ENCODE measurements at regions not wholly inside any gene's neighbourhood (a gene's known extent, or its start where the extent isn't known, plus 50 kb on each side); places are given as distances from the start of the nearest gene placed in this dataset.

- TF ChIP-seq CTCF (tag by site-specific recombination; IDR thresholded peaks at IDR 0.05): no peak
- no peak for TF ChIP-seq ZFHX2 (tag by site-specific recombination; conservative IDR thresholded peaks at IDR 0.05)
- TF ChIP-seq ZNF510 (tag by site-specific recombination; IDR thresholded peaks at IDR 0.05; ENCODE audit: insufficient replicate concordance): no peak
Measured at GRCh38 chr4:149113804-149114430, 671.7 kb upstream of the NR3C2 start.
